C4-2B (cell line): ENCODE measurements at regions not wholly inside any gene's neighbourhood (a gene's known extent, or its start where the extent isn't known, plus 50 kb on each side); places are given as distances from the start of the nearest gene placed in this dataset.

Source experiments
- H3K27ac ChIP-seq: fragments of 450-650 bp; 2 replicates; pipeline ENCODE4 v1.5.1; 2017
- CTCF ChIP-seq: fragments of 450-650 bp; conservative IDR thresholded peaks from 2 replicates; pipeline ENCODE4 v1.5.1; 2017; ENCODE audit warnings: mild to moderate bottlenecking
- ZFX ChIP-seq: fragments of 450-650 bp; IDR thresholded peaks from 2 replicates; pipeline ENCODE4 v1.6.1; 2017

DNA sequence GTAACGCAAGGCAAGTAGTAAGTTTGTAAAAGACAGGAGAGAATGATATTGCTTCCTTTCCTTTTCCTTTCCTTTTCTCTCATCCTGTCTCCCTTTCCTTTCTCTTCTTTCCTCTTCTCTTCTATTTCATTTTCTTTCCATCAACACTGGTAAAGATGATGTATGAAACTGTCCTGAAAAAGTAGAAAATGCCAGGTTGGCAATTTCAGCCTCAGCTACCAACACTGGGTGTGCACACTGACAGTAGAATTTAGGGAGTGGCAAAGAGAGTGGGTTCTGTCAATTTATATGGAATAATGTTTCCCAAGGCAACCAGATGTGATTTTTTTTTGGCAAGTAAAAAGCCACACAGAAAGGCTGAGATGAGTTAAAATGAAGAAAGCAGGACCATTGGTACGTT lies 155.7 kb upstream of the ZRANB2 start:
- TF ChIP-seq ZFX (no peak), CTCF (no peak)
- H3K27ac ChIP-seq: no peak overlapping the region

DNA sequence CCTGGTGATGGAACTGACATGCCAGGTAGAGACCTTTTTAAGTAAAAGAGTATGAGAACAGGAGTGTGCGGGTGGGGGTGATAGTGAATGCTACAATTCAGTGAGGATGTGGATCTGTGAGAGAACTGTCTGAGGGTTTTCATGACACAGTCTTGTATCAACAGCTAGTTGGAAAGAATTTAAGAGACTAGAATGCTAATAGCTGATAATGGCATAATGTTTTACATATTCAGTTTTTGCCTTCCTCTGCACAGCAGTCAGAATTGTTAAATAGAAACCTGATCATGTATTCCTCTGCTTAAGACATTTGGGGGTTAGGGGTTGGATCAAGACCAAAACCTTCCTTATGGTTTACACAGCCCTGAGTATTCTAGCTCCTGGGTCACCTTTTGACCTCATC lies 152.8 kb upstream of the ZRANB2 start:
- H3K27ac ChIP-seq: no peak overlapping the region
- TF ChIP-seq CTCF: no peak
- no peak for TF ChIP-seq ZFX

GRCh38 chr1:71232786-71233185 lies 152.0 kb upstream of the ZRANB2 start:
- no peak for TF ChIP-seq CTCF
- TF ChIP-seq ZFX: no peak
- no peak overlapping the region for H3K27ac ChIP-seq

GRCh38 chr1:71232166-71232763 lies 151.4 kb upstream of the ZRANB2 start:
- no peak for TF ChIP-seq ZFX
- no peak for TF ChIP-seq CTCF
- H3K27ac ChIP-seq: no peak overlapping the region

DNA sequence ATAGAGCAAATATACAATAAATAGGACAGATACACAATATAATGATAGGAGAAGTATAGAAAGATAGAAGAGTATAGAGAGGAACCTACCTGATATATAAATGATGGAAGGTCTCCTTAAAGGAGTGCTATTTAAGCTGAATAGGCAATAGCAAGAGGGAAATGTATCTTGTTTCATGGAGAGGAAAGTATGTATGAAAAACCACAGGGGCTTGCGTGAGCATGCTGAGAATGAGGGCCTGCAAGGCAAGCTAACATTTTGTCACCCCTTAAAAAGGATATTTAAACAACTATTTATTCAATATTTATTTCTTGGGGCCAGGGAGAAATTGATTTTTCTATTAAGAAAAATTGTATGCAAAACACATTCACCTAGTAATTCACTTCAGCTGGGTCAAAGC lies 150.9 kb upstream of the ZRANB2 start:
- TF ChIP-seq ZFX (no peak), CTCF (no peak)
- no peak overlapping the region for H3K27ac ChIP-seq

DNA sequence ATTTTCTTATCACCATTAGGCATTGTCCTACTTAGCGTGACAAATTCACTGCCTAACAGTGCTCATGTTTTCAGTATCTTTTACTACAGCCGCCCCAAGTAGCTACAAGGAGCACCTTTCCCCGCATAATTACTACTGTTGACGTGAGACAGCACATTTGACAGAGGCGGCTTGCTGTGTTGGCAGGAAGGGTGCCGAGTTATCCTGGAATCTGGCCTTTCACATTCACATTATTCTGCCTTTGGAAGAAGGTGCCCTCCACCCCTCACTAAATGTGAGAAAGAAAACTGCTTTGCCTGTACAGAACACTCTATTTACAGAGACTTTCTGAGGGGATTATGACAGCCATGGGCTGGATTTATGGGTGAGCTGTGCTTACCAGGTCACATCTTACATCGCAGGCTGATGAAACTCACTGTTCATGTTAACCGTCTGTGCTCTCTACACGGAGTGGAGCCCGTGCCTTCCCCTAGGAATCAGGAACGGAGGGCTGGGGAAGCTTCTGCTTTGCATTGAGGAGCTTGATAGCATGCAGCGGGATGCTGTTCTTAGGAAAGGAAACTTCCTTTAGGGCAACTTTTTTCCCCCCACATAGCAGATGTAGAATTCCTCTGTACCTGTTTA lies 148.0 kb upstream of the ZRANB2 start:
- TF ChIP-seq ZFX: no peak
- no peak for TF ChIP-seq CTCF
- H3K27ac ChIP-seq: no peak overlapping the region

GRCh38 chr1:71228241-71228640 lies 147.4 kb upstream of the ZRANB2 start:
- no peak overlapping the region for H3K27ac ChIP-seq
- TF ChIP-seq ZFX (no peak), CTCF (no peak)
